ENCODE measurements at regions not wholly inside any gene's neighbourhood (a gene's known extent, or its start where the extent isn't known, plus 50 kb on each side); places are given as distances from the start of the nearest gene placed in this dataset.

DNA sequence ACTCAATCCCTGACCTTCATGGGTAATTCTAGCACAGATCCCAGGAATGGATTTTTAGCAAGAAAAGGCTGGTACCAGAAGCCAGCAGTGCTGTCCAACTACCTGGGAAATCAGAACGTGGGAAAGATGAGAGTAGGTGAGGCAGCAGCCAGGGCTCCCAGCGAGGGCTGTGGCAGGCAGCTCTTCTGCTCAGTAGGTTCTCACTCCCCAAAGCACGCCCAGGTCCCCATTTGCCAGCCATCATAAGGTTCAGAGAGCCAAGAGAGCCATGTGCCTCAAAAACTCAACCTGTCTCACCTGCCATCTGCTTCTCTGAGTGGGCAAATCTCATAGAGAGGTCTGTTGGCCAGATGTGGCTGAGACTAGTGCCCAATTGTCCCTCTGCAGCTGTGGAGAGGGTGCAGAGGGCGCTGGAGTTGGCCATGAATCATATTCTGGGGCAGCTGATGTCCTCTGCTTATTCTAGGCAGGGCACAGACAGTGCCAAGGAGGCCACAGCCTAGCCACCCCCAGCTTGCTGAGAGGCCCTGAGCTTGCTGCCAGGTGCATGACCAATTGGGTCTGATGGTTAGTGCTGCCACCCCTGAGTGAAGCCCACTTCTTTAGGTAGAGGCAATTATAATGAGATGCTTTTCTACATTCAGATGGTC, 81.7 kb upstream of the GATB start:
- TF ChIP-seq RAD21 (IDR thresholded peaks at IDR 0.05; ENCODE audit: low read depth) (no peak), TAF1 (IDR thresholded peaks at IDR 0.05; ENCODE audit: low read depth) (no peak), YY1 (IDR thresholded peaks at IDR 0.05; ENCODE audit: low read depth) (no peak), CREB1 (IDR thresholded peaks at IDR 0.05; ENCODE audit: low read depth) (no peak), EP300 (IDR thresholded peaks at IDR 0.05; ENCODE audit: borderline replicate concordance) (no peak), ZBTB7A (IDR thresholded peaks at IDR 0.05; ENCODE audit: low read depth) (no peak), NFIC (IDR thresholded peaks at IDR 0.05) (no peak), MAX (IDR thresholded peaks at IDR 0.05) (no peak), TCF12 (IDR thresholded peaks at IDR 0.05; ENCODE audit: low read depth) (no peak), TEAD4 (IDR thresholded peaks at IDR 0.05) (no peak), EGR1 (IDR thresholded peaks at IDR 0.05) (no peak), CEBPB (IDR thresholded peaks at IDR 0.05) (no peak), USF1 (IDR thresholded peaks at IDR 0.05) (no peak), FOXM1 (IDR thresholded peaks at IDR 0.05; ENCODE audit: borderline replicate concordance, low read depth) (no peak)
- TF ChIP-seq, protein P1, sequence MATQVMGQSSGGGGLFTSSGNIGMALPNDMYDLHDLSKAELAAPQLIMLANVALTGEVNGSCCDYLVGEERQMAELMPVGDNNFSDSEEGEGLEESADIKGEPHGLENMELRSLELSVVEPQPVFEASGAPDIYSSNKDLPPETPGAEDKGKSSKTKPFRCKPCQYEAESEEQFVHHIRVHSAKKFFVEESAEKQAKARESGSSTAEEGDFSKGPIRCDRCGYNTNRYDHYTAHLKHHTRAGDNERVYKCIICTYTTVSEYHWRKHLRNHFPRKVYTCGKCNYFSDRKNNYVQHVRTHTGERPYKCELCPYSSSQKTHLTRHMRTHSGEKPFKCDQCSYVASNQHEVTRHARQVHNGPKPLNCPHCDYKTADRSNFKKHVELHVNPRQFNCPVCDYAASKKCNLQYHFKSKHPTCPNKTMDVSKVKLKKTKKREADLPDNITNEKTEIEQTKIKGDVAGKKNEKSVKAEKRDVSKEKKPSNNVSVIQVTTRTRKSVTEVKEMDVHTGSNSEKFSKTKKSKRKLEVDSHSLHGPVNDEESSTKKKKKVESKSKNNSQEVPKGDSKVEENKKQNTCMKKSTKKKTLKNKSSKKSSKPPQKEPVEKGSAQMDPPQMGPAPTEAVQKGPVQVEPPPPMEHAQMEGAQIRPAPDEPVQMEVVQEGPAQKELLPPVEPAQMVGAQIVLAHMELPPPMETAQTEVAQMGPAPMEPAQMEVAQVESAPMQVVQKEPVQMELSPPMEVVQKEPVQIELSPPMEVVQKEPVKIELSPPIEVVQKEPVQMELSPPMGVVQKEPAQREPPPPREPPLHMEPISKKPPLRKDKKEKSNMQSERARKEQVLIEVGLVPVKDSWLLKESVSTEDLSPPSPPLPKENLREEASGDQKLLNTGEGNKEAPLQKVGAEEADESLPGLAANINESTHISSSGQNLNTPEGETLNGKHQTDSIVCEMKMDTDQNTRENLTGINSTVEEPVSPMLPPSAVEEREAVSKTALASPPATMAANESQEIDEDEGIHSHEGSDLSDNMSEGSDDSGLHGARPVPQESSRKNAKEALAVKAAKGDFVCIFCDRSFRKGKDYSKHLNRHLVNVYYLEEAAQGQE (IDR thresholded peaks at IDR 0.05; ENCODE audit: low read depth): no peak

DNA sequence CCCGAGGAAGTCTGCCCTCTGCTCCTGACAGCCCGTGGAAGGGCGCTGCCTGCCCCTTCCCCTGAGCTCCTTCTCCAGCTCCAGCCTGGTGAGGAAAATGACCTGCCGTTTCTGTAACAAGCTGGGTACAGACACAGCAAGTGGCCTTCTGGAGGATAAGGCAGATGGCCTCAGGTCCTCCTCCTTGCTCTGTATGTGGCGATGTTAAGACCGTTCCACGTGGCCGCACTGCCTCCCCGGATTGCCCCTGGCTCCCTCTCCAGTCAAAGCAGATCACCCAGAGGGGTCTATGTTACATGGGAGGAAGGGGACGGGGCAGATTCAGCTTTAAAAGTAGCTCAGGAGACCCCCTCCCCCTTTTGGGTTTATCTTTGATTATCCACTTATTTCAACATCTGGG, 80.3 kb upstream of the GATB start:
- TF ChIP-seq MAX (IDR thresholded peaks at IDR 0.05): no peak
- TF ChIP-seq, protein P1 (IDR thresholded peaks at IDR 0.05; ENCODE audit: low read depth): no peak
- TF ChIP-seq TAF1 (IDR thresholded peaks at IDR 0.05; ENCODE audit: low read depth): no peak
- TF ChIP-seq CREB1 (IDR thresholded peaks at IDR 0.05; ENCODE audit: low read depth): no peak
- TF ChIP-seq ZBTB7A (IDR thresholded peaks at IDR 0.05; ENCODE audit: low read depth): no peak
- no peak for TF ChIP-seq TEAD4 (IDR thresholded peaks at IDR 0.05)
- TF ChIP-seq RAD21 (IDR thresholded peaks at IDR 0.05; ENCODE audit: low read depth): no peak
- TF ChIP-seq TCF12 (IDR thresholded peaks at IDR 0.05; ENCODE audit: low read depth): no peak
- TF ChIP-seq USF1 (IDR thresholded peaks at IDR 0.05): no peak

GRCh38 chr4:151835467-151835866, 74.7 kb upstream of the GATB start:
- TF ChIP-seq EP300 (IDR thresholded peaks at IDR 0.05; ENCODE audit: borderline replicate concordance): no peak
- no peak for TF ChIP-seq ZBTB7A (IDR thresholded peaks at IDR 0.05; ENCODE audit: low read depth)
- TF ChIP-seq MAX (IDR thresholded peaks at IDR 0.05): no peak
- no peak for TF ChIP-seq TCF12 (IDR thresholded peaks at IDR 0.05; ENCODE audit: low read depth)
- TF ChIP-seq USF1 (IDR thresholded peaks at IDR 0.05): no peak
- no peak for TF ChIP-seq CEBPB (IDR thresholded peaks at IDR 0.05)
- no peak for TF ChIP-seq FOXM1 (IDR thresholded peaks at IDR 0.05; ENCODE audit: borderline replicate concordance, low read depth)
- TF ChIP-seq, protein P1 (IDR thresholded peaks at IDR 0.05; ENCODE audit: low read depth): no peak
- no peak for TF ChIP-seq TAF1 (IDR thresholded peaks at IDR 0.05; ENCODE audit: low read depth)
- no peak for TF ChIP-seq RAD21 (IDR thresholded peaks at IDR 0.05; ENCODE audit: low read depth)
- no peak for TF ChIP-seq NFIC (IDR thresholded peaks at IDR 0.05)

DNA sequence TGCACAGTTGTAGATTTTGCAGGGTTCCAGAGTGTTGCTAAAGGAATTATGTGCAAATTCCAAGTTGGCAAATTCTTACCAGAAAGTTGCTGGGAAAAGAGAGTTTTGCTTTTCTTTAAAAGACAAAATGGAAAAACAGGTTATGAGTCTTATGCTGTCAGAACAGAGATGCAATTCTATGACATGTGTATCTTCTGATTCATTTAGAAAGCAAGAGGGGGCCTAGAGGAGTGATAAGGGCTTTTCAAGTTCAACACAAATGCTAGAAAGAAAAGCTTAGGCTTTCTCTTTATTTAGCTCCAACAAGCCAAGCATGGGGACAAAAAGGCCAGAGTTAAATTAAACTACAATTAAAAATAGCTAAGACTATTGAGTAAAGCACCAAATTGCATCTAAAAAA, 72.4 kb upstream of the GATB start:
- TF ChIP-seq MAX (IDR thresholded peaks at IDR 0.05) (no peak), NFIC (IDR thresholded peaks at IDR 0.05) (no peak), RAD21 (IDR thresholded peaks at IDR 0.05; ENCODE audit: low read depth) (no peak), CREB1 (IDR thresholded peaks at IDR 0.05; ENCODE audit: low read depth) (no peak), TCF12 (IDR thresholded peaks at IDR 0.05; ENCODE audit: low read depth) (no peak), TEAD4 (IDR thresholded peaks at IDR 0.05) (no peak), EP300 (IDR thresholded peaks at IDR 0.05; ENCODE audit: borderline replicate concordance) (no peak), ZBTB7A (IDR thresholded peaks at IDR 0.05; ENCODE audit: low read depth) (no peak), EGR1 (IDR thresholded peaks at IDR 0.05) (no peak), CEBPB (IDR thresholded peaks at IDR 0.05) (no peak), TAF1 (IDR thresholded peaks at IDR 0.05; ENCODE audit: low read depth) (no peak), YY1 (IDR thresholded peaks at IDR 0.05; ENCODE audit: low read depth) (no peak), USF1 (IDR thresholded peaks at IDR 0.05) (no peak), FOXM1 (IDR thresholded peaks at IDR 0.05; ENCODE audit: borderline replicate concordance, low read depth) (no peak)
- TF ChIP-seq, protein P1 (IDR thresholded peaks at IDR 0.05; ENCODE audit: low read depth): no peak
